Stomach (tissue), 8 donors: ENCODE measurements at regions not wholly inside any gene's neighbourhood (a gene's known extent, or its start where the extent isn't known, plus 50 kb on each side); places are given as distances from the start of the nearest gene placed in this dataset.

Source experiments
- DNase-seq, 2 donors: peaks; one replicate each; pipeline versions ENCODE4 v3.0.0 to v3.0.0-alpha.2; 2013 to 2019
- H3K27ac ChIP-seq, 5 donors: fragments of 200-600 bp in 4 of 5; sonication (generic) in 4 of 5; one replicate each; pipeline ENCODE4 v1.5.1; 2013 to 2019; ENCODE audit warnings: mild to moderate bottlenecking in 1 of 5, moderate library complexity in 1 of 5
- H3K27me3 ChIP-seq, 3 donors: fragments of 200-600 bp; sonication (generic); one replicate each; pipeline ENCODE4 v1.5.1; 2017 to 2019; ENCODE audit warnings: mixed run types in 1 of 3
- H3K36me3 ChIP-seq, 4 donors: fragments of 200-600 bp; sonication (generic); 1 replicate in 3 of 4; 2 replicates in 1 of 4; pipeline ENCODE4 v1.5.1; 2016 to 2019
- H3K4me1 ChIP-seq, 4 donors: fragments of 200-600 bp; sonication (generic); one replicate each; pipeline ENCODE4 v1.5.1; 2016 to 2019
- H3K4me3 ChIP-seq, 4 donors: fragments of 200-600 bp; sonication (generic) in 3 of 4; one replicate each; pipeline ENCODE4 v1.5.1; 2016 to 2019; ENCODE audit warnings: mild to moderate bottlenecking in 1 of 4
- H3K9me3 ChIP-seq, 4 donors: fragments of 200-600 bp; sonication (generic); one replicate each; pipeline ENCODE4 v1.5.1; 2016 to 2019
- EP300 ChIP-seq: sonication (generic); formaldehyde crosslinking; IDR thresholded peaks from one replicate; pipeline ENCODE4 v1.6.1; 2017; ENCODE audit warnings: antibody characterized with exemption
- POLR2A ChIP-seq, 4 donors: fragments of 450-650 bp; IDR thresholded peaks; one replicate each; pipeline ENCODE4 v1.6.1; 2016; ENCODE audit warnings: antibody characterized with exemption in 4 of 4, control low read depth in 2 of 4, mild to moderate bottlenecking in 1 of 4, moderate library complexity in 1 of 4
- POLR2AphosphoS5 ChIP-seq, 3 donors: sonication (generic); formaldehyde crosslinking; IDR thresholded peaks; one replicate each; pipeline ENCODE4 v1.6.1; 2016; ENCODE audit warnings: antibody characterized with exemption in 3 of 3
- WGBS, 5 donors: extraction: QIAGEN DNeasy Blood & Tissue Kit in 3 of 5; methylation state at CpG; one replicate each; pipeline versions ENCODE4 v1.1.5 to v1.1.7; 2013 to 2018; 5-methylcytosine and 5-hydroxymethylcytosine counted together
- intact Hi-C: fragments of 100-400 bp; cut with DNase I; formaldehyde crosslinking; loops from one replicate; pipeline ENCODE4 v1.15.1; 2023; ENCODE audit warnings: low total_unique reads
- TF ChIP-seq, protein P1 (sequence below), 7 experiments: fragments of 450-650 bp in 4 of 7; fragments of 200-600 bp in 3 of 7; sonication (generic) in 3 of 7; IDR thresholded peaks; one replicate each; pipeline ENCODE4 v1.5.1; 2016 to 2019; ENCODE audit warnings: antibody characterized with exemption in 7 of 7, control low read depth in 2 of 7, mild to moderate bottlenecking in 1 of 7
- donor health status: healthy with polysubstance abuse.
- donor health status: Bipolar disorder and iron deficiency.
- donor health status: healthy.

DNA sequence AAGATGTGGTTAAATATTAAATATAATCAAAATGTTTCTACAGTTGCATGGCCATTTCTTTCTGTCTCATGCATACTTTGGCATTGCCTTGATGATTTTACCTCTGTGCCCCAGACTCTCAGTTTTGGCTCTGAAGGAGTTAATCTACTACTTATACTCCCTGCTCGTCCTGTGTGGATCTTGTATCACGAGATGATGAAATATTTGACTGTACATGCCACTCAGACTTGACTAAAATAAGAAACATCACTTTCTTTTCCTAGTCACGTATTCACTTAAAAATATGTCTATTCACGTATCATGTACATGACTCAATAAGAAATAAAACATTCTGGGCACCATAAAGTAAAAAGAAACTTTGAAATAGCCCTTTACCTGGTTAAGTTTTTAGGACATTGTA, 397.7 kb downstream of the RFPL4B start:
- Histone ChIP-seq H3K4me1 (no peaks in the 10 kb centered on the region), H3K9me3 (no peaks in the 10 kb centered on the region), H3K36me3 (no peaks in the 10 kb centered on the region), H3K27me3 (no peaks in the 10 kb centered on the region), H3K27ac (no peak overlapping the region), H3K4me3 (no peak overlapping the region)
- intact Hi-C loops, result no loop called here
- no peak for DNase-seq
- TF ChIP-seq, protein P1, sequence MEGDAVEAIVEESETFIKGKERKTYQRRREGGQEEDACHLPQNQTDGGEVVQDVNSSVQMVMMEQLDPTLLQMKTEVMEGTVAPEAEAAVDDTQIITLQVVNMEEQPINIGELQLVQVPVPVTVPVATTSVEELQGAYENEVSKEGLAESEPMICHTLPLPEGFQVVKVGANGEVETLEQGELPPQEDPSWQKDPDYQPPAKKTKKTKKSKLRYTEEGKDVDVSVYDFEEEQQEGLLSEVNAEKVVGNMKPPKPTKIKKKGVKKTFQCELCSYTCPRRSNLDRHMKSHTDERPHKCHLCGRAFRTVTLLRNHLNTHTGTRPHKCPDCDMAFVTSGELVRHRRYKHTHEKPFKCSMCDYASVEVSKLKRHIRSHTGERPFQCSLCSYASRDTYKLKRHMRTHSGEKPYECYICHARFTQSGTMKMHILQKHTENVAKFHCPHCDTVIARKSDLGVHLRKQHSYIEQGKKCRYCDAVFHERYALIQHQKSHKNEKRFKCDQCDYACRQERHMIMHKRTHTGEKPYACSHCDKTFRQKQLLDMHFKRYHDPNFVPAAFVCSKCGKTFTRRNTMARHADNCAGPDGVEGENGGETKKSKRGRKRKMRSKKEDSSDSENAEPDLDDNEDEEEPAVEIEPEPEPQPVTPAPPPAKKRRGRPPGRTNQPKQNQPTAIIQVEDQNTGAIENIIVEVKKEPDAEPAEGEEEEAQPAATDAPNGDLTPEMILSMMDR (IDR thresholded peaks at IDR 0.05), result no peak
- TF ChIP-seq EP300 (no peak), POLR2AphosphoS5 (IDR thresholded peaks at IDR 0.05) (no peak), POLR2A (IDR thresholded peaks at IDR 0.05) (no peak)
- WGBS, 5 donors, result 49 to 54% (median 53%) methylated on average over 4 of the region's 4 CpGs

DNA sequence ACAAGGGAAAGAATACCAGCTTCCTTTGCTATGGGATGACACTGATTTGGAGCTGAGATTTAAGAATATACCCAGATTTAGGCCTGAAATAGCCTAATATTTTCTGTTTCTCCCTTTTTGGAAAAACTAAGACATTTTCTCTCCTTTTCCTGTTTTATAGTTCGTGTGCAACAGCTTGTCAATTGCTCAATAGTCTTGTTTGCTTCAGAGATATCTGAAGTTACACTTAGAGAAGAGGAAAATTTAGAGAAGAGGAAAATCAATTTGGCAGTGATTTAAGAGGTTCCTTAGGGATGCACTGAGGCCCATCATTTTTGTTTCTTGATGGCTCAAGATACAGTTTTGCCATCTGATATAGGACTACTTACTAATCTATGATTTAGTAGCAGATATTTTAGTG, 398.6 kb downstream of the RFPL4B start:
- Histone ChIP-seq H3K36me3 (no peaks in the 10 kb centered on the region), H3K27me3 (no peaks in the 10 kb centered on the region), H3K4me3 (no peak overlapping the region), H3K27ac (no peak overlapping the region), H3K4me1 (no peaks in the 10 kb centered on the region), H3K9me3 (no peaks in the 10 kb centered on the region)
- intact Hi-C loops, result no loop called here
- WGBS, 5 donors, result 24 to 45% (median 34%) methylated on average over 1 of the region's 1 CpG
- no peak for DNase-seq
- TF ChIP-seq EP300 (no peak), POLR2AphosphoS5 (IDR thresholded peaks at IDR 0.05) (no peak), POLR2A (IDR thresholded peaks at IDR 0.05) (no peak)
- TF ChIP-seq, protein P1 (IDR thresholded peaks at IDR 0.05), result no peak

DNA sequence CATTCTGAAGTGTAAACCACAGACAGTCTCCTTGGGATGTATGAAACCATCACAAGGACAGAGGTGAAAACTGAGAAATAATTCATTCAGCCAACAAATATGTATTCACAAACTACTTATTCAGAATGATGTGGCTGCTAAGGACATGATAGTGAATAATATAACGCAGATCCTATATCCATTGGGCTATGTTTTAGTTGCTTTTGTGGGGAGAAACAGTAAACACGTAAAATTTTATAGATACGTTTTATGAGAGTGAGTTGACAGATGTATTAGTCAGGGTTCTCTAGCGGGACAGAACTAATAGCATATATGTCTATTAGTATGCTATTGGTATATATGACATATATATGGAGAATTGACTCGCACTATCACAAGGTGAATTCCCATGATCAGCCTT, 402.5 kb downstream of the RFPL4B start:
- 90 to 95% (median 94%) methylated on average over 5 of the region's 5 CpGs for WGBS, 5 donors
- no peak for DNase-seq
- TF ChIP-seq EP300 (no peak), POLR2A (IDR thresholded peaks at IDR 0.05) (no peak), POLR2AphosphoS5 (IDR thresholded peaks at IDR 0.05) (no peak)
- TF ChIP-seq, protein P1 (IDR thresholded peaks at IDR 0.05), result no peak
- Histone ChIP-seq H3K9me3 (no peaks in the 10 kb centered on the region), H3K27me3 (no peaks in the 10 kb centered on the region), H3K36me3 (no peaks in the 10 kb centered on the region), H3K27ac (no peak overlapping the region), H3K4me3 (no peak overlapping the region), H3K4me1 (no peaks in the 10 kb centered on the region)
- intact Hi-C loops, result no loop called here

DNA sequence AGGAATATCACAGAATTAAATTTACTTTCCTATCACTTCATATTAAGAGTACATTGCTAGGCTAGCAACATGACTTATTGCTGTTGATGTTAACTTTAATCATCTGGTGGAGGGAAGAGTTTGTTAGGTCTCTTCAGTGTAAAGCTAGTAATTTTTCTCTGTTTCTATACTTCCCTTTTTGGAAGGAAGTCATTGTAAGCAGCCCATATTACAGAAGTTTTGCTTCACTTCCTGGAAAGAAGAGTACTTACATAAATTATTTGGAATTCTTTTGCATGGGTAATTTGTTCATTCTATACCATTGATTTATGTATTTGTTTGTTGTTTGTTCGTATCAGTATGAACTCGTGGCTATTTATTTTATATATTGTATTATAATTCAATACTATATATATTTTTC, 405.2 kb downstream of the RFPL4B start:
- Histone ChIP-seq H3K4me3 (no peak overlapping the region), H3K27ac (no peak overlapping the region), H3K4me1 (no peaks in the 10 kb centered on the region), H3K27me3 (no peaks in the 10 kb centered on the region), H3K36me3 (no peaks in the 10 kb centered on the region), H3K9me3 (peaks cover 0 to 5% (median 0%) of the 10 kb centered on the region in 4 donors)
- intact Hi-C loops, result no loop called here
- TF ChIP-seq POLR2A (IDR thresholded peaks at IDR 0.05) (no peak), EP300 (no peak), POLR2AphosphoS5 (IDR thresholded peaks at IDR 0.05) (no peak)
- TF ChIP-seq, protein P1 (IDR thresholded peaks at IDR 0.05), result no peak
- 72 to 80% (median 73%) methylated on average over 2 of the region's 2 CpGs for WGBS, 5 donors
- no peak for DNase-seq
